PC-9 (cell line): ENCODE measurements at regions not wholly inside any gene's neighbourhood (a gene's known extent, or its start where the extent isn't known, plus 50 kb on each side); places are given as distances from the start of the nearest gene placed in this dataset.

Experiments
- BruUV-seq: library from RNA; stranded (reverse); fragments of 400-500 nt; replicated peaks from 2 replicates; lab custom pipeline; 2021; lab: Mats Ljungman, UMichigan
- CTCF ChIA-PET: fragments of 300-600 bp; sonication (Branson Sonifier 250); formaldehyde crosslinking; loops from one replicate; lab custom pipeline; 2022; ENCODE audit warnings: antibody characterized with exemption; lab: Charles Lee
- POLR2A ChIA-PET: fragments of 300-600 bp; sonication (Branson Sonifier 250); formaldehyde crosslinking; loops from one replicate; lab custom pipeline; 2022; ENCODE audit warnings: antibody characterized with exemption; ENCODE audit not compliant: unreplicated experiment; lab: Charles Lee
- DNase-seq, 2 experiments: peaks; one replicate each; pipeline versions ENCODE4 v3.0.0 to v3.0.0-alpha.2; 2015 to 2022; ENCODE audit warnings: mixed read lengths in 1 of 2
- H2AFZ ChIP-seq: fragments of 200-600 bp; sonication (generic); 2 replicates; pipeline ENCODE4 v1.8.1; 2017; ENCODE audit warnings: antibody characterized with exemption
- H3F3A ChIP-seq: fragments of 200-600 bp; sonication (generic); 2 replicates; pipeline ENCODE4 v1.8.1; 2017; ENCODE audit warnings: antibody characterized with exemption, mild to moderate bottlenecking, low read depth; ENCODE audit not compliant: insufficient read depth
- H3K27ac ChIP-seq: fragments of 200-600 bp; sonication (generic); 2 replicates; pipeline ENCODE4 v1.6.1; 2016; ENCODE audit warnings: mixed run types
- H3K27me3 ChIP-seq: fragments of 200-600 bp; sonication (generic); 2 replicates; pipeline ENCODE4 v1.6.1; 2016; ENCODE audit warnings: low read depth, mixed run types; ENCODE audit not compliant: insufficient read depth
- H3K36me3 ChIP-seq: fragments of 200-600 bp; sonication (generic); 2 replicates; pipeline ENCODE4 v1.6.1; 2016; ENCODE audit warnings: low read depth, mixed run types
- H3K4me1 ChIP-seq: fragments of 200-600 bp; sonication (generic); replicated peaks from 2 replicates; pipeline ENCODE4 v1.6.1; 2016; ENCODE audit warnings: mixed run types; ENCODE audit not compliant: insufficient read depth
- H3K4me2 ChIP-seq: fragments of 200-600 bp; sonication (generic); 2 replicates; pipeline ENCODE4 v1.6.1; 2017; ENCODE audit warnings: mixed run types
- H3K4me3 ChIP-seq: fragments of 200-600 bp; sonication (generic); 2 replicates; pipeline ENCODE4 v1.6.1; 2016; ENCODE audit warnings: mixed run types
- H3K79me2 ChIP-seq: fragments of 200-600 bp; sonication (generic); 2 replicates; pipeline ENCODE4 v1.6.1; 2017; ENCODE audit warnings: low read depth, mixed run types
- H3K9me2 ChIP-seq: fragments of 200-600 bp; sonication (generic); 2 replicates; pipeline ENCODE4 v1.8.1; 2017; ENCODE audit warnings: mild to moderate bottlenecking; ENCODE audit not compliant: insufficient read depth
- H3K9me3 ChIP-seq: fragments of 200-600 bp; sonication (generic); 2 replicates; pipeline ENCODE4 v1.8.1; 2016; ENCODE audit warnings: low read depth; ENCODE audit not compliant: insufficient read depth
- H4K20me1 ChIP-seq: fragments of 200-600 bp; sonication (generic); 2 replicates; pipeline ENCODE4 v1.8.1; 2017; ENCODE audit not compliant: insufficient read depth
- EZH2 ChIP-seq: fragments of 200-600 bp; sonication (generic); IDR thresholded peaks from 2 replicates; pipeline ENCODE4 v1.8.0; 2017; ENCODE audit warnings: antibody characterized with exemption, low read depth
- intact Hi-C: fragments of 100-400 bp; cut with micrococcal nuclease; formaldehyde crosslinking; loops from one replicate; pipeline ENCODE4 v1.10.0; 2022; ENCODE audit not compliant: unreplicated experiment
- TF ChIP-seq, protein P1 (sequence below): fragments of 200-600 bp; sonication (generic); conservative IDR thresholded peaks from 2 replicates; pipeline ENCODE4 v1.6.1; 2017; ENCODE audit warnings: mixed run types, antibody characterized with exemption, mild to moderate bottlenecking, moderate library complexity

GRCh38 chr6:170185175-170185978 is 105.5 kb downstream of the DLL1 start:
- H4K20me1 ChIP-seq, result no peaks in the 10 kb centered on the region
- H2AFZ ChIP-seq, result no peak overlapping the region
- H3K4me3 ChIP-seq, result no peak overlapping the region
- TF ChIP-seq, protein P1, sequence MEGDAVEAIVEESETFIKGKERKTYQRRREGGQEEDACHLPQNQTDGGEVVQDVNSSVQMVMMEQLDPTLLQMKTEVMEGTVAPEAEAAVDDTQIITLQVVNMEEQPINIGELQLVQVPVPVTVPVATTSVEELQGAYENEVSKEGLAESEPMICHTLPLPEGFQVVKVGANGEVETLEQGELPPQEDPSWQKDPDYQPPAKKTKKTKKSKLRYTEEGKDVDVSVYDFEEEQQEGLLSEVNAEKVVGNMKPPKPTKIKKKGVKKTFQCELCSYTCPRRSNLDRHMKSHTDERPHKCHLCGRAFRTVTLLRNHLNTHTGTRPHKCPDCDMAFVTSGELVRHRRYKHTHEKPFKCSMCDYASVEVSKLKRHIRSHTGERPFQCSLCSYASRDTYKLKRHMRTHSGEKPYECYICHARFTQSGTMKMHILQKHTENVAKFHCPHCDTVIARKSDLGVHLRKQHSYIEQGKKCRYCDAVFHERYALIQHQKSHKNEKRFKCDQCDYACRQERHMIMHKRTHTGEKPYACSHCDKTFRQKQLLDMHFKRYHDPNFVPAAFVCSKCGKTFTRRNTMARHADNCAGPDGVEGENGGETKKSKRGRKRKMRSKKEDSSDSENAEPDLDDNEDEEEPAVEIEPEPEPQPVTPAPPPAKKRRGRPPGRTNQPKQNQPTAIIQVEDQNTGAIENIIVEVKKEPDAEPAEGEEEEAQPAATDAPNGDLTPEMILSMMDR, result no peak
- TF ChIP-seq EZH2, result no peak
- H3K9me3 ChIP-seq, result no peaks in the 10 kb centered on the region
- intact Hi-C loops, result no loop called here
- H3K4me1 ChIP-seq, result no peaks in the 10 kb centered on the region
- no TSS peak for BruUV-seq
- no peaks in the 10 kb centered on the region for H3K36me3 ChIP-seq
- no peak overlapping the region for H3K27ac ChIP-seq
- H3K79me2 ChIP-seq, result no peaks in the 10 kb centered on the region
- no peaks in the 10 kb centered on the region for H3F3A ChIP-seq
- H3K9me2 ChIP-seq, result no peaks in the 10 kb centered on the region
- CTCF ChIA-PET, result no interaction called here
- no peak for DNase-seq
- no peak overlapping the region for H3K4me2 ChIP-seq
- H3K27me3 ChIP-seq, result peaks cover 70% of the 10 kb centered on the region
- POLR2A ChIA-PET, result no interaction called here

GRCh38 chr6:170184316-170184715 is 106.6 kb downstream of the DLL1 start:
- Histone ChIP-seq H4K20me1 (no peaks in the 10 kb centered on the region), H3K4me2 (no peak overlapping the region), H3K4me3 (no peak overlapping the region), H3K4me1 (no peaks in the 10 kb centered on the region), H3F3A (no peaks in the 10 kb centered on the region), H3K79me2 (no peaks in the 10 kb centered on the region), H2AFZ (no peak overlapping the region), H3K9me3 (no peaks in the 10 kb centered on the region), H3K36me3 (no peaks in the 10 kb centered on the region), H3K27ac (no peak overlapping the region), H3K9me2 (no peaks in the 10 kb centered on the region), H3K27me3 (peaks cover 68% of the 10 kb centered on the region)
- no peak for DNase-seq
- no peak for TF ChIP-seq EZH2
- TF ChIP-seq, protein P1, result no peak
- intact Hi-C loops, result no loop called here
- no TSS peak for BruUV-seq
- CTCF ChIA-PET, result no interaction called here
- POLR2A ChIA-PET, result no interaction called here

DNA sequence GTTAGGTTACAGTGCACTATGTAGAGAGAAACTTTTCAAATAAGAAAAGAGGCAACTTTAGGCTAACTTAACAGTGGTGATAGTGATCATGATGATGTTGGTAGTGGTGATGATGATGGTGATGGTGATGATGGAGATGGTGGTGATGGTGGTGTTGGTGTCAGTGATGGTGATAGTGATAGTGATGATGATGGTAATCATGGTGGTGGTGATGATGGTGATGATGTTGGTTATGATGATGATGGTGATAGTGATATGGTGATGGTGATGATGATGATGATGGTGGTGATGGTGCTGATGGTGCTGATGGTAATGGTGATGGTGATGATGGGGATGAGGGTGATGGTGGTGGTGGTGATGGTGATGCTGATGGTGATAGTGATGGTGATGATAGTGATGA is 107.4 kb downstream of the DLL1 start:
- no peak overlapping the region for H2AFZ ChIP-seq
- TF ChIP-seq EZH2, result no peak
- TF ChIP-seq, protein P1, result no peak
- no peak overlapping the region for H3K4me3 ChIP-seq
- no peak overlapping the region for H3K4me2 ChIP-seq
- no peak overlapping the region for H3K27ac ChIP-seq
- no peaks in the 10 kb centered on the region for H3F3A ChIP-seq
- peaks cover 65% of the 10 kb centered on the region for H3K27me3 ChIP-seq
- ChIA-PET POLR2A (no interaction called here), CTCF (no interaction called here)
- H3K36me3 ChIP-seq, result no peaks in the 10 kb centered on the region
- no peaks in the 10 kb centered on the region for H3K4me1 ChIP-seq
- H3K9me3 ChIP-seq, result no peaks in the 10 kb centered on the region
- DNase-seq, result no peak
- no peaks in the 10 kb centered on the region for H3K9me2 ChIP-seq
- no TSS peak for BruUV-seq
- intact Hi-C loops, result no loop called here
- no peaks in the 10 kb centered on the region for H4K20me1 ChIP-seq
- no peaks in the 10 kb centered on the region for H3K79me2 ChIP-seq
